ENCODE measurements at regions not wholly inside any gene's neighbourhood (a gene's known extent, or its start where the extent isn't known, plus 50 kb on each side); places are given as distances from the start of the nearest gene placed in this dataset.

DNA sequence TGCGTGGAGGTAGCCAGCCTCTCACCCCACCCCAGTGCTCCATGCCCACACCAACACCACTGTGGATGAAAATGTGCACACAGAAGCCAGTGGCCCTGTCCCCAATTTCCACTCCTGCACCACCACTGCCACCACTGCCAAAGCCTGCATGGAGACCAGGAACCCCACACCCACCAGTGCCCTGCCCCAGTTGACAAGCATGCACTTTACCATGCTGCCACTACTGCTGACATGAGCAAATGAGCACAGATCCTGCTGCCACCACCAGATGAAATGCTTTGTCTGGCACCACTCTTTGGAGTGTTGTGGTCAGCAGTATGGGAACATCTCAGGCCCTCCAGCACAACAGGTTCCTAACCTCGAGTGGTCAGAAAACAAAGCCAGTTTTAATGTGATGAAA lies 104.1 kb downstream of the ATXN7L3B start:
- H3K4me3 ChIP-seq (ENCODE audit: low read depth, low read length) = no peak overlapping the region
- no peak for TF ChIP-seq CTCF (IDR thresholded peaks at IDR 0.05; ENCODE audit: borderline replicate concordance, insufficient read depth, low read depth, low read length)

- TF ChIP-seq CTCF (IDR thresholded peaks at IDR 0.05; ENCODE audit: borderline replicate concordance, insufficient read depth, low read depth, low read length) = no peak
- no peak overlapping the region for H3K4me3 ChIP-seq (ENCODE audit: low read depth, low read length)
These were observed 107.0 kb downstream of the ATXN7L3B start for GRCh38 chr12:74644681-74645080.

GRCh38 chr12:74646831-74647230 lies 109.2 kb downstream of the ATXN7L3B start:
- no peak overlapping the region for H3K4me3 ChIP-seq (ENCODE audit: low read depth, low read length)
- no peak for TF ChIP-seq CTCF (IDR thresholded peaks at IDR 0.05; ENCODE audit: borderline replicate concordance, insufficient read depth, low read depth, low read length)

- no peak overlapping the region for H3K4me3 ChIP-seq (ENCODE audit: low read depth, low read length)
- no peak for TF ChIP-seq CTCF (IDR thresholded peaks at IDR 0.05; ENCODE audit: borderline replicate concordance, insufficient read depth, low read depth, low read length)
These were observed 109.6 kb downstream of the ATXN7L3B start for GRCh38 chr12:74647256-74647655.

DNA sequence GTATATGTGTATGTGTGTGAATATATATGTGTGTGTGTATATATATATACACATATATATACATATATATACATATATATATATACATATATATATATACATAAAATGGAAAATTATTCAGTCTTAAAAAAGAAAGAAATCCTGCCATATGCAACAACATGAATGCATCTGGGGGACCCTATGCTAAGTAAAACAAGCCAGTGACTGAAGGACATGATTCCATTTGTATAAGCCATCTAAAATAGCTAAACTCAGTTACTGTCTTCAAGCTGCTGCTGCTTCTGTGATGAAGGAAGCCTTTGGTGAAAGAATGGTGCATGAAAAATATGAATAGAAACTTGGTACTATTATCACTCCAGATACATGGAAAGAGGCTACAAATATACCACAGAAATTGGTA lies 118.6 kb downstream of the ATXN7L3B start:
- H3K4me3 ChIP-seq (ENCODE audit: low read depth, low read length) = no peak overlapping the region
- TF ChIP-seq CTCF (IDR thresholded peaks at IDR 0.05; ENCODE audit: borderline replicate concordance, insufficient read depth, low read depth, low read length) = no peak

GRCh38 chr12:74660442-74660841 lies 122.8 kb downstream of the ATXN7L3B start:
- H3K4me3 ChIP-seq (ENCODE audit: low read depth, low read length) = no peak overlapping the region
- TF ChIP-seq CTCF (IDR thresholded peaks at IDR 0.05; ENCODE audit: borderline replicate concordance, insufficient read depth, low read depth, low read length) = no peak

- H3K4me3 ChIP-seq (ENCODE audit: low read depth, low read length) = no peak overlapping the region
- TF ChIP-seq CTCF (IDR thresholded peaks at IDR 0.05; ENCODE audit: borderline replicate concordance, insufficient read depth, low read depth, low read length) = no peak
These were observed 126.3 kb downstream of the ATXN7L3B start for GRCh38 chr12:74663958-74664357.
